MM.1S (cell line): ENCODE measurements at regions not wholly inside any gene's neighbourhood (a gene's known extent, or its start where the extent isn't known, plus 50 kb on each side); places are given as distances from the start of the nearest gene placed in this dataset.

ENCODE experiments used
- EZH2phosphoT487 ChIP-seq: fragments of 300-600 bp; sonication (generic); IDR thresholded peaks from 2 replicates; pipeline ENCODE4 v1.6.1; 2018; ENCODE audit warnings: antibody characterized with exemption, low read length
- TF ChIP-seq, protein P1 (sequence below): fragments of 300-600 bp; sonication (generic); IDR thresholded peaks from 2 replicates; pipeline ENCODE4 v1.5.1; 2016; ENCODE audit warnings: antibody characterized with exemption, low read length, mixed read lengths

DNA sequence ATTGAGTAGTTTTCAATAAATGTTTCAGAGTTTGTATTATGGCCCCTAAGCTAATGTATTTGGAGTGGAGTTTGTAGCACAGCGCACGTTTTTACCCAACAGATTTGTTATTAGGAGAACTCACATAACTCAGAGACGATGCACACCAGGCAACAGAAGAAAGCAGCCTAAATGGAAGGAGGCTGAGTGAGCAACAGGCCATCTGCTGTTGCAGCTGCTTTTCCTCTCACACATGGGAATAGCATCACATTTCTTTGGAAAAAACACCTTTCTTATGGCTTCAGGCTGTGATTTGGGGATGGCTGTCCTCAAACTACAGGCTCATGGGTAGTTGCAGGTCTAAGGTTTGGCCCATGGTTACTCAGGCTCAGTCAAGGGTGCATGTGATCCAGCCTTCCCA lies 469.3 kb upstream of the MCTP2 start:
- TF ChIP-seq, protein P1, sequence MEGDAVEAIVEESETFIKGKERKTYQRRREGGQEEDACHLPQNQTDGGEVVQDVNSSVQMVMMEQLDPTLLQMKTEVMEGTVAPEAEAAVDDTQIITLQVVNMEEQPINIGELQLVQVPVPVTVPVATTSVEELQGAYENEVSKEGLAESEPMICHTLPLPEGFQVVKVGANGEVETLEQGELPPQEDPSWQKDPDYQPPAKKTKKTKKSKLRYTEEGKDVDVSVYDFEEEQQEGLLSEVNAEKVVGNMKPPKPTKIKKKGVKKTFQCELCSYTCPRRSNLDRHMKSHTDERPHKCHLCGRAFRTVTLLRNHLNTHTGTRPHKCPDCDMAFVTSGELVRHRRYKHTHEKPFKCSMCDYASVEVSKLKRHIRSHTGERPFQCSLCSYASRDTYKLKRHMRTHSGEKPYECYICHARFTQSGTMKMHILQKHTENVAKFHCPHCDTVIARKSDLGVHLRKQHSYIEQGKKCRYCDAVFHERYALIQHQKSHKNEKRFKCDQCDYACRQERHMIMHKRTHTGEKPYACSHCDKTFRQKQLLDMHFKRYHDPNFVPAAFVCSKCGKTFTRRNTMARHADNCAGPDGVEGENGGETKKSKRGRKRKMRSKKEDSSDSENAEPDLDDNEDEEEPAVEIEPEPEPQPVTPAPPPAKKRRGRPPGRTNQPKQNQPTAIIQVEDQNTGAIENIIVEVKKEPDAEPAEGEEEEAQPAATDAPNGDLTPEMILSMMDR, result no peak
- no peak for TF ChIP-seq EZH2phosphoT487
